IgD-negative memory B cell (primary cell): ENCODE measurements at regions not wholly inside any gene's neighbourhood (a gene's known extent, or its start where the extent isn't known, plus 50 kb on each side); places are given as distances from the start of the nearest gene placed in this dataset.
A peak's percentile ranks its signal among the peaks of the same experiment; 100 is the strongest.
"Not testable (repeated sequence)": the region's sequence is repeated elsewhere in the genome, so short reads cannot be mapped to it uniquely, and the experiment has no call there.

Experiments
- H3K27ac Mint-ChIP-seq, 3 donors: one replicate each; pipeline ENCODE4 v1.8.0; 2020 to 2022; ENCODE audit warnings: mild to moderate bottlenecking in 3 of 3, mixed read lengths in 3 of 3, moderate library complexity in 1 of 3
- H3K27me3 Mint-ChIP-seq: one replicate; pipeline ENCODE4 v1.8.0; 2021; ENCODE audit warnings: mixed read lengths
- H3K36me3 Mint-ChIP-seq: one replicate; pipeline ENCODE4 v1.8.0; 2020; ENCODE audit warnings: mild to moderate bottlenecking, mixed read lengths
- H3K4me1 Mint-ChIP-seq, 3 donors: one replicate each; pipeline ENCODE4 v1.8.0; 2020 to 2022; ENCODE audit warnings: mixed read lengths in 3 of 3, mild to moderate bottlenecking in 1 of 3
- H3K4me3 Mint-ChIP-seq, 4 donors: one replicate each; pipeline ENCODE4 v1.8.0; 2020 to 2022; ENCODE audit warnings: mild to moderate bottlenecking in 4 of 4, mixed read lengths in 4 of 4, moderate library complexity in 3 of 4
- H3K9me3 Mint-ChIP-seq, 3 donors: one replicate each; pipeline ENCODE4 v1.8.0; 2020 to 2021; ENCODE audit warnings: mixed read lengths in 3 of 3, mild to moderate bottlenecking in 1 of 3

GRCh38 chr1:114263343-114263742 is 109.7 kb upstream of the SYT6 start:
- H3K4me3 Mint-ChIP-seq: no peak overlapping the region
- H3K9me3 Mint-ChIP-seq: peaks cover 0 to 5% (median 3%) of the 10 kb centered on the region in 3 donors
- no peak overlapping the region for H3K27ac Mint-ChIP-seq
- no peaks in the 10 kb centered on the region for H3K36me3 Mint-ChIP-seq
- peaks cover 19% of the 10 kb centered on the region for H3K27me3 Mint-ChIP-seq
- no peaks in the 10 kb centered on the region for H3K4me1 Mint-ChIP-seq

GRCh38 chr1:114262337-114262736 is 108.7 kb upstream of the SYT6 start:
- Mint-ChIP-seq H3K9me3 (peaks cover 0 to 5% (median 3%) of the 10 kb centered on the region in 3 donors), H3K27ac (no peak overlapping the region), H3K36me3 (no peaks in the 10 kb centered on the region), H3K27me3 (peaks cover 16% of the 10 kb centered on the region), H3K4me3 (no peak overlapping the region), H3K4me1 (no peaks in the 10 kb centered on the region)

GRCh38 chr1:114260805-114261484 is 107.3 kb upstream of the SYT6 start:
- Mint-ChIP-seq H3K4me1 (no peaks in the 10 kb centered on the region), H3K27me3 (peaks cover 10% of the 10 kb centered on the region), H3K9me3 (peaks cover 0 to 3% (median 1%) of the 10 kb centered on the region in 3 donors), H3K4me3 (no peak overlapping the region), H3K36me3 (no peaks in the 10 kb centered on the region), H3K27ac (no peak overlapping the region)

DNA sequence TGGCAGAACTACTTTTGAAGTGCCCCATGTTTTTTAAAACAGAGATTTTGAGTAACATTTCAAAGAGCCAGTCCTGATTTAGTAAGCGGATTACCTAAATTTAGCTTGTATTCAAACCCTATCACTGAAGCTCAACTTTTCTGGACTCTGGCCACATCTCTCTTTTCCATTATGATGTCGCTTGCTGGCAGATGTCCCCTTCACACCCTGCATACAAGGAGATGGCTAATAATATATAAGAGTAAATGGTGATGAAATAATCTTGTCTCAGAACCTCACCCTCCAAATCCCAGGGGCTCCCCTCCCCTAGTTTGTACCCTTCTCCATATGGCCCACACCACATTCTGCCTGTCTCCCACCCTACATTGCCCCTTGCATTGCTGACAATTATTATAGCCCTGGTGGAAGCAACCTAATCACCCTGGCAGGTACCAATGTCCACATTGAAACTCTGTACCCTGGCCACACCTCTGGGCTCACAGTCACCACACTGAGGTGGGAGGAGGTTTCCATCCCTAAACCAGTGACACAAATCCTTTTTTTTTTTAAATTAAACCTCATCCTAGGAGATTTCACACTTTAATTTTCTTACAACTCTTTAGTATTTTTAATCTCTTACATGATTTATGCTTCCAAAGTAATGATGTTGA is 106.0 kb upstream of the SYT6 start:
- H3K27ac Mint-ChIP-seq: no peak overlapping the region
- no peaks in the 10 kb centered on the region for H3K4me1 Mint-ChIP-seq
- no peaks in the 10 kb centered on the region for H3K36me3 Mint-ChIP-seq
- no peak overlapping the region for H3K4me3 Mint-ChIP-seq
- peaks cover 0 to 1% (median 0%) of the 10 kb centered on the region in 3 donors for H3K9me3 Mint-ChIP-seq
- H3K27me3 Mint-ChIP-seq: peaks cover 12% of the 10 kb centered on the region

- Mint-ChIP-seq H3K4me3 (no peak overlapping the region), H3K27me3 (peaks cover 12% of the 10 kb centered on the region), H3K27ac (no peak overlapping the region), H3K9me3 (peaks cover 0 to 1% (median 0%) of the 10 kb centered on the region in 3 donors), H3K36me3 (no peaks in the 10 kb centered on the region), H3K4me1 (no peaks in the 10 kb centered on the region)
These were observed 105.0 kb upstream of the SYT6 start for GRCh38 chr1:114258633-114259032.

DNA sequence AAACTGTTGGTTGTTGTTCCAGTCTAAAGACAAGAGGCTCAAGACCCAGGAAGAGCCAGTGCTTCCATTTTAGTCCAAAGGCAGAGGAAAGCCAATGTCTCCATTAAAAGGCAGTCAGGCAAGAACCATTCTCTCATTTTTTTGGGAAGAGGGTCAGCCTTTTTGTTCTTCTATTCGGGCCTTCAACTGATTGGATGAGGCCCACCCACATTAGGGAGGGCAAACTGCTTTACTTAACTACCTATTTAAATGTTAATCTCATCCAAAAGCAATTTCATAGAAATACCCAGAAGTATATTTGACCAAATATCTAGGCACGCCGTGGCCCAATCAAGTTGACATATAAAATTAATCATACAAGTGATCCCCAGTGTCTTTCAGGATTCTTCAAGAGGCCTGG is 104.4 kb upstream of the SYT6 start:
- no peaks in the 10 kb centered on the region for H3K4me1 Mint-ChIP-seq
- H3K4me3 Mint-ChIP-seq: no peak overlapping the region
- H3K36me3 Mint-ChIP-seq: no peaks in the 10 kb centered on the region
- peaks cover 0 to 1% (median 0%) of the 10 kb centered on the region in 3 donors for H3K9me3 Mint-ChIP-seq
- peaks cover 12% of the 10 kb centered on the region for H3K27me3 Mint-ChIP-seq
- H3K27ac Mint-ChIP-seq: no peak overlapping the region

DNA sequence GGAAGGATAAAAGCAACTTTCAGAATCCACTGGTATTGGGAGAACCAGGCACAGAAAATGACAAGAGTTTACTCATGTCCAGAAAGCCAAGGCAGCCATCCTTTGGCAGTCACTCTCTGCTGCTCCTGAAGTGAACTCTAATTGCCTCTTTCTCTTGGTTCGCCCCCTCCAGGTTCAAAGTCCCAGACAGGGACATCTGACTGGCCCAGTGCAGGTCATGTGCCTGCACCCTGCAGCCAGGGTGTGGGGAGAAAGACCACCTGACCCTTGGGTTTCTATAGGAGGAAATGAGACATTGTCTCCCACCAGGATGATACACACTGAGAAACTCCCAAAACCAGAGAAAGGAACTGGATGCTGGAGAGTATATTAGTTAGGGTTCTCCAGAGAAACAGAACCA is 103.9 kb upstream of the SYT6 start:
- Mint-ChIP-seq H3K36me3 (no peaks in the 10 kb centered on the region), H3K9me3 (peaks cover 0 to 1% (median 0%) of the 10 kb centered on the region in 3 donors), H3K4me1 (no peaks in the 10 kb centered on the region), H3K4me3 (no peak overlapping the region), H3K27me3 (peaks cover 12% of the 10 kb centered on the region), H3K27ac (no peak overlapping the region)

GRCh38 chr1:114253900-114254299 is 100.2 kb upstream of the SYT6 start:
- no peaks in the 10 kb centered on the region for H3K36me3 Mint-ChIP-seq
- peaks cover 0 to 1% (median 0%) of the 10 kb centered on the region in 3 donors for H3K9me3 Mint-ChIP-seq
- H3K4me3 Mint-ChIP-seq: no peak overlapping the region
- no peak overlapping the region for H3K27ac Mint-ChIP-seq
- H3K4me1 Mint-ChIP-seq: no peaks in the 10 kb centered on the region
- H3K27me3 Mint-ChIP-seq: peaks cover 5% of the 10 kb centered on the region

DNA sequence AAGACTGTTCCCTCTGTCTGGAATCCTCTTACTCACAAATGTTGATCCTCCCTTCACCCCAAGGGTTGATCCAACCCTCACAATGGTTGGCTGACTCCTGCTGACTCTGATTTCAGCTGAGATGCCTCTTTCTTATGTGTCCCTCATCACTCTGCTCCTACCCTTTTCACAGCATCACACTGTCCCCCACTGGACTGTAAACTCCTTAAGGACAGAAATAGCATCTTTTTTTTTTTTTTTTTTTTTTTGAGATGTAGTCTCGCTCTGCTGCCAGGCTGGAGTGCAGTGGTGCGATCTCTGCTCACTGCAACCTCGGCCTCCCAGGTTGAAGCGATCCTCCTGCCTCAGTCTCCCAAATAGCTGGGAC is 97.9 kb upstream of the SYT6 start:
- Mint-ChIP-seq H3K4me1 (no peaks in the 10 kb centered on the region), H3K27ac (peak overlapping the region in 1 of 3 donors; percentile 35), H3K27me3 (peaks cover 5% of the 10 kb centered on the region), H3K9me3 (peaks cover 0 to 3% (median 1%) of the 10 kb centered on the region in 3 donors), H3K4me3 (no peak overlapping the region), H3K36me3 (peaks cover 1% of the 10 kb centered on the region)

- Mint-ChIP-seq H3K4me3 (no peak overlapping the region), H3K27ac (peak overlapping the region in 1 of 3 donors; percentile 35), H3K9me3 (peaks cover 0 to 3% (median 0%) of the 10 kb centered on the region in 3 donors), H3K27me3 (peaks cover 7% of the 10 kb centered on the region), H3K36me3 (peaks cover 1% of the 10 kb centered on the region), H3K4me1 (no peaks in the 10 kb centered on the region)
These were observed 97.3 kb upstream of the SYT6 start for GRCh38 chr1:114250683-114251572.

GRCh38 chr1:114249691-114250090 is 96.0 kb upstream of the SYT6 start:
- Mint-ChIP-seq H3K27me3 (peaks cover 11% of the 10 kb centered on the region), H3K9me3 (peaks cover 0 to 3% (median 0%) of the 10 kb centered on the region in 3 donors), H3K4me3 (no peak overlapping the region), H3K27ac (no peak overlapping the region), H3K4me1 (no peaks in the 10 kb centered on the region), H3K36me3 (peaks cover 1% of the 10 kb centered on the region)

GRCh38 chr1:114248162-114248561 is 94.5 kb upstream of the SYT6 start:
- H3K36me3 Mint-ChIP-seq: peaks cover 1% of the 10 kb centered on the region
- H3K27me3 Mint-ChIP-seq: peaks cover 15% of the 10 kb centered on the region
- no peak overlapping the region for H3K4me3 Mint-ChIP-seq
- H3K4me1 Mint-ChIP-seq: no peaks in the 10 kb centered on the region
- peaks cover 0 to 5% (median 3%) of the 10 kb centered on the region in 3 donors for H3K9me3 Mint-ChIP-seq
- H3K27ac Mint-ChIP-seq: no peak overlapping the region

- not testable (repeated sequence) for H3K36me3 Mint-ChIP-seq, H3K9me3 Mint-ChIP-seq, H3K4me3 Mint-ChIP-seq, H3K27ac Mint-ChIP-seq, H3K4me1 Mint-ChIP-seq
- peaks cover 16% of the 10 kb centered on the region for H3K27me3 Mint-ChIP-seq
These were observed 89.0 kb upstream of the SYT6 start for GRCh38 chr1:114242531-114243210.

- peak overlapping the region in 1 of 3 donors; percentile 67 for H3K27ac Mint-ChIP-seq
- peaks cover 4% of the 10 kb centered on the region for H3K27me3 Mint-ChIP-seq
- H3K4me3 Mint-ChIP-seq: no peak overlapping the region
- peaks cover 0 to 9% (median 5%) of the 10 kb centered on the region in 3 donors for H3K9me3 Mint-ChIP-seq
- H3K36me3 Mint-ChIP-seq: peaks cover 5% of the 10 kb centered on the region
- peaks cover 0 to 2% (median 0%) of the 10 kb centered on the region in 3 donors for H3K4me1 Mint-ChIP-seq
These were observed 84.4 kb upstream of the SYT6 start for GRCh38 chr1:114238053-114238452.

- H3K27ac Mint-ChIP-seq: no peak overlapping the region
- H3K4me3 Mint-ChIP-seq: no peak overlapping the region
- H3K4me1 Mint-ChIP-seq: peaks cover 0 to 2% (median 0%) of the 10 kb centered on the region in 3 donors
- peaks cover 0 to 9% (median 5%) of the 10 kb centered on the region in 3 donors for H3K9me3 Mint-ChIP-seq
- peaks cover 4% of the 10 kb centered on the region for H3K27me3 Mint-ChIP-seq
- peaks cover 5% of the 10 kb centered on the region for H3K36me3 Mint-ChIP-seq
These were observed 82.8 kb upstream of the SYT6 start for GRCh38 chr1:114236517-114236916.
